Hepatocyte (in vitro differentiated cells): ENCODE measurements at regions not wholly inside any gene's neighbourhood (a gene's known extent, or its start where the extent isn't known, plus 50 kb on each side); places are given as distances from the start of the nearest gene placed in this dataset.
"Not testable (repeated sequence)": the region's sequence is repeated elsewhere in the genome, so short reads cannot be mapped to it uniquely, and the experiment has no call there.

Experiments used
- DNase-seq: peaks from one replicate; pipeline ENCODE4 v3.0.0-alpha.2; 2016; ENCODE audit warnings: low spot score
- H2AFZ ChIP-seq: fragments of 200-600 bp; sonication (generic); 2 replicates; pipeline ENCODE4 v1.6.0; 2016; ENCODE audit warnings: antibody characterized with exemption, mild to moderate bottlenecking
- H3K27ac ChIP-seq: fragments of 200-600 bp; sonication (generic); 2 replicates; pipeline ENCODE4 v1.5.1; 2016; ENCODE audit warnings: mild to moderate bottlenecking
- H3K27me3 ChIP-seq: fragments of 200-600 bp; sonication (generic); 2 replicates; pipeline ENCODE4 v1.6.1; 2016
- H3K36me3 ChIP-seq: fragments of 200-600 bp; sonication (generic); replicated peaks from 2 replicates; pipeline ENCODE4 v1.5.1; 2016; ENCODE audit warnings: low read depth; ENCODE audit not compliant: insufficient read depth
- H3K4me1 ChIP-seq: fragments of 200-600 bp; sonication (generic); 2 replicates; pipeline ENCODE4 v1.5.1; 2016; ENCODE audit warnings: mild to moderate bottlenecking, moderate library complexity; ENCODE audit not compliant: insufficient read depth
- H3K4me2 ChIP-seq: fragments of 200-600 bp; sonication (generic); 2 replicates; pipeline ENCODE4 v1.6.0; 2016
- H3K4me3 ChIP-seq: fragments of 200-600 bp; sonication (generic); 2 replicates; pipeline ENCODE4 v1.5.1; 2016; ENCODE audit warnings: mild to moderate bottlenecking
- H3K79me2 ChIP-seq: fragments of 200-600 bp; sonication (generic); 2 replicates; pipeline ENCODE4 v1.6.0; 2017; ENCODE audit warnings: mild to moderate bottlenecking
- H3K9me2 ChIP-seq: fragments of 200-600 bp; sonication (generic); replicated peaks from 2 replicates; pipeline ENCODE4 v1.6.0; 2017; ENCODE audit warnings: mild to moderate bottlenecking; ENCODE audit not compliant: insufficient read depth
- H3K9me3 ChIP-seq: fragments of 200-600 bp; sonication (generic); 2 replicates; pipeline ENCODE4 v1.5.1; 2016; ENCODE audit warnings: low read depth, mild to moderate bottlenecking
- H4K20me1 ChIP-seq: fragments of 200-600 bp; sonication (generic); 2 replicates; pipeline ENCODE4 v1.6.0; 2016; ENCODE audit warnings: mild to moderate bottlenecking; ENCODE audit not compliant: insufficient read depth, poor library complexity, severe bottlenecking
- EZH2 ChIP-seq: fragments of 200-600 bp; sonication (generic); IDR thresholded peaks from 2 replicates; pipeline ENCODE4 v1.6.1; 2016; ENCODE audit warnings: antibody characterized with exemption, mild to moderate bottlenecking, borderline replicate concordance
- EZH2phosphoT487 ChIP-seq: fragments of 200-600 bp; sonication (generic); IDR thresholded peaks from one replicate; pipeline ENCODE4 v1.6.1; 2018; ENCODE audit warnings: antibody characterized with exemption, mild to moderate bottlenecking, low read depth, moderate library complexity; ENCODE audit not compliant: unreplicated experiment, severe bottlenecking
- WGBS: methylation state at CpG from one replicate; pipeline ENCODE4 v1.1.6; 2016; ENCODE audit warnings: low lambda C conversion rate; ENCODE audit errors: missing lambda C conversion rate; 5-methylcytosine and 5-hydroxymethylcytosine counted together
- TF ChIP-seq, protein P1 (sequence below): fragments of 200-600 bp; sonication (generic); IDR thresholded peaks from 2 replicates; pipeline ENCODE4 v1.5.1; 2016; ENCODE audit warnings: antibody characterized with exemption, mild to moderate bottlenecking; ENCODE audit not compliant: poor library complexity

DNA sequence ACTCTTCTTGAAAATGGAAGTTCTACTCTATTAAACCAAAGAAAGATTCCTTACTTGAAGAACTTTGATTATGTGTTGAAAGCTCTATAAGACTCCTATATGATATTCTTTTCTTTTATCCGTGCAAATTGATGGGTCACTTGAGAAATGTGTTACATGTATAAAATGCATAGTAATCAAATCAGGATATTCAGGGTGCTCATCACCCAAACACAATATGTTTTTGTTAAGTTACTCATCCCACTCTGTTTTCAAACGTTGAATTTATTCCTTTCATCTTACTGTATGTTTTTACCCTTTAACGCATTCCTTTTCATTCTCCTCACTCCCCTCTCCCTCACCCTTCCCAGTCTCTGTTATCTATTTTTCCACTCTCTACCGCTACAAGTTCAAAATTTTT lies 305.5 kb upstream of the KYNU start:
- H3K9me3 ChIP-seq = no peaks in the 10 kb centered on the region
- H3K27me3 ChIP-seq = no peaks in the 10 kb centered on the region
- no peaks in the 10 kb centered on the region for H3K36me3 ChIP-seq
- no peak overlapping the region for H2AFZ ChIP-seq
- H3K9me2 ChIP-seq = no peaks in the 10 kb centered on the region
- H4K20me1 ChIP-seq = no peaks in the 10 kb centered on the region
- 84% methylated on average over 4 of the region's 4 CpGs for WGBS
- H3K4me2 ChIP-seq = no peak overlapping the region
- no peaks in the 10 kb centered on the region for H3K79me2 ChIP-seq
- no peak overlapping the region for H3K4me3 ChIP-seq
- H3K27ac ChIP-seq = no peak overlapping the region
- DNase-seq = no peak
- TF ChIP-seq EZH2 (no peak), EZH2phosphoT487 (no peak)
- TF ChIP-seq, protein P1, sequence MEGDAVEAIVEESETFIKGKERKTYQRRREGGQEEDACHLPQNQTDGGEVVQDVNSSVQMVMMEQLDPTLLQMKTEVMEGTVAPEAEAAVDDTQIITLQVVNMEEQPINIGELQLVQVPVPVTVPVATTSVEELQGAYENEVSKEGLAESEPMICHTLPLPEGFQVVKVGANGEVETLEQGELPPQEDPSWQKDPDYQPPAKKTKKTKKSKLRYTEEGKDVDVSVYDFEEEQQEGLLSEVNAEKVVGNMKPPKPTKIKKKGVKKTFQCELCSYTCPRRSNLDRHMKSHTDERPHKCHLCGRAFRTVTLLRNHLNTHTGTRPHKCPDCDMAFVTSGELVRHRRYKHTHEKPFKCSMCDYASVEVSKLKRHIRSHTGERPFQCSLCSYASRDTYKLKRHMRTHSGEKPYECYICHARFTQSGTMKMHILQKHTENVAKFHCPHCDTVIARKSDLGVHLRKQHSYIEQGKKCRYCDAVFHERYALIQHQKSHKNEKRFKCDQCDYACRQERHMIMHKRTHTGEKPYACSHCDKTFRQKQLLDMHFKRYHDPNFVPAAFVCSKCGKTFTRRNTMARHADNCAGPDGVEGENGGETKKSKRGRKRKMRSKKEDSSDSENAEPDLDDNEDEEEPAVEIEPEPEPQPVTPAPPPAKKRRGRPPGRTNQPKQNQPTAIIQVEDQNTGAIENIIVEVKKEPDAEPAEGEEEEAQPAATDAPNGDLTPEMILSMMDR = no peak
- H3K4me1 ChIP-seq = no peaks in the 10 kb centered on the region

DNA sequence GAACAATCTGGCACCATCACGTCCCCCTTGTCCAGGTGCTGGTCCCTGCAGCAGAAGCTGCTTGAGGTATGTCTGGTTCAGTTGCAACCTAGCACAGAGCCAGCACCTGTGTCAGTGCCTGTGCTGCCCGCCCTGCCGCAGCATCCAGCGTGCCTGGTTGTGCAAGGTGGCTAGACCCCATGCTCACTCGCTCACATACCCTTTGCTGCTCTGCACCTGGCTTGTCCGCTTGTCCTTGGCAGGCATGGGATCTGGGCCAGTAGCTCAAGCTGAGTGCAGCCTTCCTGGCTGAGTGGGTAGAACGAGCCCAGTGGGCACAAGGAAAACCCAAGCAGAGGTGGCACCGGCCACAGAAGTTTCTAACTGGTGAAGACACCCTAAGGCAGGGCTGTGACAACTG lies 314.6 kb upstream of the KYNU start:
- no peak overlapping the region for H3K4me2 ChIP-seq
- TF ChIP-seq EZH2 (no peak), EZH2phosphoT487 (no peak)
- TF ChIP-seq, protein P1 = no peak
- no peaks in the 10 kb centered on the region for H3K79me2 ChIP-seq
- no peaks in the 10 kb centered on the region for H3K4me1 ChIP-seq
- H3K27me3 ChIP-seq = no peaks in the 10 kb centered on the region
- 90% methylated on average over 8 of the region's 8 CpGs for WGBS
- no peaks in the 10 kb centered on the region for H4K20me1 ChIP-seq
- no peak for DNase-seq
- H3K27ac ChIP-seq = no peak overlapping the region
- H3K36me3 ChIP-seq = no peaks in the 10 kb centered on the region
- H3K9me2 ChIP-seq = no peaks in the 10 kb centered on the region
- no peak overlapping the region for H2AFZ ChIP-seq
- no peaks in the 10 kb centered on the region for H3K9me3 ChIP-seq
- no peak overlapping the region for H3K4me3 ChIP-seq

DNA sequence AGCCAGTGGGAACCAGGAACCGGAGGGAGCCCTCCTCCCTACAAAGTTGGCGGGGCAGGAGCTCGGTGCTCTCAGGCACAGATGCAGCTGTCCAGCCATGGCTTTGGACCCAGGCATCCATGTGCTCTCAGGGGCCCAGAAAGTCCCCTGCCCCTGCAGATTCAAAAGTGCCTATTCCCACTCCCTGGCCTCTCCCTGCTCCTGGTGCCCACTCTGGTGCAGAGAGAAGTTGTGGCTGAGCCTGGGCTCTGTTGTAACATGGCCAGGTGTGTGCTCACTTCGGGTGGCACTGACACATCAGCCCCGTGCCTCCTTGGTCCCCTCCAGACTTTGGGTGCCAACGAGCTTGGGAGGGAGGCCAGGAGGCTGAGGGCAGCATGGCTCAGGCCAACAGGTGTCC lies 315.8 kb upstream of the KYNU start:
- Histone ChIP-seq H3K9me3 (no peaks in the 10 kb centered on the region), H3K36me3 (no peaks in the 10 kb centered on the region), H3K27ac (no peak overlapping the region), H3K4me2 (no peak overlapping the region), H3K4me3 (no peak overlapping the region), H2AFZ (no peak overlapping the region), H3K4me1 (no peaks in the 10 kb centered on the region), H3K9me2 (no peaks in the 10 kb centered on the region), H3K79me2 (no peaks in the 10 kb centered on the region), H3K27me3 (no peaks in the 10 kb centered on the region), H4K20me1 (no peaks in the 10 kb centered on the region)
- no peak for TF ChIP-seq EZH2
- no peak for TF ChIP-seq EZH2phosphoT487
- TF ChIP-seq, protein P1 = no peak
- WGBS = 89% methylated on average over 6 of the region's 6 CpGs
- no peak for DNase-seq

DNA sequence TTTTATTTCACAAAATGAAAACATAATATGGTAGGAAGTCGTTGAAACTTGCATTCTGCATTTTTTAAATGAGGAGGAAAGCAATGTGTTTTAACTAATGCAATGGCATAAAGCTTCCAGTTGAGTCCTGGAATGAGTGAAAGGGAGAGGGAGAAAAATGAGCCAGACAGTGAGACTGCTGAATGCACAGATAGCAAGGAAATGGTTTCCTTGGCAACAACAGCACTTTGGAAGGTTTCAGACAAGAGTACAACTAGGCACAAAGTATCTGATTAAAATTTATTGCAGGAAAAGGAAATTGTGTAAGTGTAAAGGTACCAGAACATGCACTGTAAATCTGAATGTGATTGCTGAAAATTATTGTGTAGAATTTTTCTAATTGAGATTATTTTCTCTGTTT lies 320.1 kb upstream of the KYNU start:
- Histone ChIP-seq H3K27ac (no peak overlapping the region), H3K79me2 (no peaks in the 10 kb centered on the region), H3K27me3 (no peaks in the 10 kb centered on the region), H3K4me1 (no peaks in the 10 kb centered on the region), H3K9me3 (no peaks in the 10 kb centered on the region), H2AFZ (no peak overlapping the region), H3K36me3 (no peaks in the 10 kb centered on the region), H3K4me2 (no peak overlapping the region), H3K9me2 (no peaks in the 10 kb centered on the region), H4K20me1 (no peaks in the 10 kb centered on the region), H3K4me3 (no peak overlapping the region)
- WGBS = 45% methylated on average over 1 of the region's 1 CpG
- TF ChIP-seq EZH2 = no peak
- TF ChIP-seq, protein P1 = no peak
- no peak for TF ChIP-seq EZH2phosphoT487
- DNase-seq = no peak

DNA sequence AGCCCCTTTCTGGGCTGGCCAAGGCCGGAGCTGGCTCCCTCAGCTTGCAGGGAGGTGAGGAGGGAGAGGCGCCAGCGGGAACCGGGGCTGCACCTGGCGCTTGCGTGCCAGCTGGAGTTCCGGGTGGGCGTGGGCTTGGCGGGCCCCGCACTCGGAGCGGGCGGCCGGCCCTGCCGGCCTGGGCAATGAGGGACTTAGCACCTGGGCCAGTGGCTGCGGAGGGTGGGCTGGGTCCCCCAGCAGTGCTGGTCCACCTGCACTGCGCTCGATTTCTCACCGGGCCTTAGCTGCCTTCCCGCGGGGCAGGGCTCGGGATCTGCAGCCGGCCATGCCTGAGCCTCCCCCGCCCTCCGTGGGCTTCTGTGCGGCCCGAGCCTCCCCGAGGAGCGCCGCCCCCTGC lies 331.5 kb upstream of the KYNU start:
- H3K4me2 ChIP-seq, H3K9me3 ChIP-seq, H2AFZ ChIP-seq, DNase-seq, H3K9me2 ChIP-seq, H3K4me1 ChIP-seq, H3K27me3 ChIP-seq, H3K36me3 ChIP-seq, H3K79me2 ChIP-seq, H3K4me3 ChIP-seq, H3K27ac ChIP-seq, H4K20me1 ChIP-seq: not testable (repeated sequence)
- 97% methylated on average over 18 of the region's 30 CpGs for WGBS
